Prostate gland (tissue), 2 donors: ENCODE measurements at regions not wholly inside any gene's neighbourhood (a gene's known extent, or its start where the extent isn't known, plus 50 kb on each side); places are given as distances from the start of the nearest gene placed in this dataset.

Source experiments
- POLR2A ChIP-seq: fragments of 450-650 bp; IDR thresholded peaks from one replicate; pipeline ENCODE4 v1.6.1; 2016; ENCODE audit warnings: antibody characterized with exemption, mild to moderate bottlenecking
- TF ChIP-seq, protein P1 (sequence below), 4 experiments: fragments of 200-600 bp in 2 of 4; fragments of 450-650 bp in 2 of 4; sonication (generic) in 2 of 4; IDR thresholded peaks; 1 replicate in 3 of 4; 2 replicates in 1 of 4; pipeline ENCODE4 v1.5.1; 2016 to 2019; ENCODE audit warnings: antibody characterized with exemption in 4 of 4, mild to moderate bottlenecking in 2 of 4, moderate library complexity in 2 of 4

DNA sequence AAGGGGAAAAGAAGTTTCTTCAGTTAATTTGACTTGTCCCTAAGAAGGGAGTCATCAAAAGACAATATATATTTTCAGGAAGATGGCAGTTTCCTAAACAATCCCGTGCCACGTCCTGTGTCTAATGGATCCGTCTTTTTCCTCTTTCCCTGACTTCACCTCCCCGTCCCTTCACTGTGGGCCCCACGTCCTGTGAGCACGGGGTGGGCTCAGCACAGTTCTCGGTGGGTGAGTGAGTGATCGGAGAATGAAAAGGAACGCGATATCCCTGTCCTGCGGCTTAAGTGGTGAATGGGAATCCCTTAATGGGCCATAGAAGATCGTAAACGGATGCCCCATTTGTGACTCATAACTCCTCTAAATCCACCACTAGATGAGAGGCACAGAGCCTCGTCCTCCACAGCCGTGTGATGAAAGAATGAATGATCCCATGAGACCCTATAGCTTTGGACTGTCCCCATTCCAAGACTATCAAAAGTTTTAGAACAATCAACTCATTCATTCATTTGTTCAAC, 63.5 kb upstream of the PITRM1 start:
- TF ChIP-seq, protein P1, sequence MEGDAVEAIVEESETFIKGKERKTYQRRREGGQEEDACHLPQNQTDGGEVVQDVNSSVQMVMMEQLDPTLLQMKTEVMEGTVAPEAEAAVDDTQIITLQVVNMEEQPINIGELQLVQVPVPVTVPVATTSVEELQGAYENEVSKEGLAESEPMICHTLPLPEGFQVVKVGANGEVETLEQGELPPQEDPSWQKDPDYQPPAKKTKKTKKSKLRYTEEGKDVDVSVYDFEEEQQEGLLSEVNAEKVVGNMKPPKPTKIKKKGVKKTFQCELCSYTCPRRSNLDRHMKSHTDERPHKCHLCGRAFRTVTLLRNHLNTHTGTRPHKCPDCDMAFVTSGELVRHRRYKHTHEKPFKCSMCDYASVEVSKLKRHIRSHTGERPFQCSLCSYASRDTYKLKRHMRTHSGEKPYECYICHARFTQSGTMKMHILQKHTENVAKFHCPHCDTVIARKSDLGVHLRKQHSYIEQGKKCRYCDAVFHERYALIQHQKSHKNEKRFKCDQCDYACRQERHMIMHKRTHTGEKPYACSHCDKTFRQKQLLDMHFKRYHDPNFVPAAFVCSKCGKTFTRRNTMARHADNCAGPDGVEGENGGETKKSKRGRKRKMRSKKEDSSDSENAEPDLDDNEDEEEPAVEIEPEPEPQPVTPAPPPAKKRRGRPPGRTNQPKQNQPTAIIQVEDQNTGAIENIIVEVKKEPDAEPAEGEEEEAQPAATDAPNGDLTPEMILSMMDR (IDR thresholded peaks at IDR 0.05): no peak
- no peak for TF ChIP-seq POLR2A
